PC-9 (cell line): ENCODE measurements at regions not wholly inside any gene's neighbourhood (a gene's known extent, or its start where the extent isn't known, plus 50 kb on each side); places are given as distances from the start of the nearest gene placed in this dataset.

ENCODE experiments used
- BruUV-seq: library from RNA; stranded (reverse); fragments of 400-500 nt; replicated peaks from 2 replicates; lab custom pipeline; 2021; lab: Mats Ljungman, UMichigan
- CTCF ChIA-PET: fragments of 300-600 bp; sonication (Branson Sonifier 250); formaldehyde crosslinking; loops from one replicate; lab custom pipeline; 2022; ENCODE audit warnings: antibody characterized with exemption; lab: Charles Lee
- POLR2A ChIA-PET: fragments of 300-600 bp; sonication (Branson Sonifier 250); formaldehyde crosslinking; loops from one replicate; lab custom pipeline; 2022; ENCODE audit warnings: antibody characterized with exemption; ENCODE audit not compliant: unreplicated experiment; lab: Charles Lee
- DNase-seq, 2 experiments: peaks; one replicate each; pipeline versions ENCODE4 v3.0.0 to v3.0.0-alpha.2; 2015 to 2022; ENCODE audit warnings: mixed read lengths in 1 of 2
- H2AFZ ChIP-seq: fragments of 200-600 bp; sonication (generic); 2 replicates; pipeline ENCODE4 v1.8.1; 2017; ENCODE audit warnings: antibody characterized with exemption
- H3F3A ChIP-seq: fragments of 200-600 bp; sonication (generic); 2 replicates; pipeline ENCODE4 v1.8.1; 2017; ENCODE audit warnings: antibody characterized with exemption, mild to moderate bottlenecking, low read depth; ENCODE audit not compliant: insufficient read depth
- H3K27ac ChIP-seq: fragments of 200-600 bp; sonication (generic); 2 replicates; pipeline ENCODE4 v1.6.1; 2016; ENCODE audit warnings: mixed run types
- H3K27me3 ChIP-seq: fragments of 200-600 bp; sonication (generic); 2 replicates; pipeline ENCODE4 v1.6.1; 2016; ENCODE audit warnings: low read depth, mixed run types; ENCODE audit not compliant: insufficient read depth
- H3K36me3 ChIP-seq: fragments of 200-600 bp; sonication (generic); 2 replicates; pipeline ENCODE4 v1.6.1; 2016; ENCODE audit warnings: low read depth, mixed run types
- H3K4me1 ChIP-seq: fragments of 200-600 bp; sonication (generic); replicated peaks from 2 replicates; pipeline ENCODE4 v1.6.1; 2016; ENCODE audit warnings: mixed run types; ENCODE audit not compliant: insufficient read depth
- H3K4me2 ChIP-seq: fragments of 200-600 bp; sonication (generic); 2 replicates; pipeline ENCODE4 v1.6.1; 2017; ENCODE audit warnings: mixed run types
- H3K4me3 ChIP-seq: fragments of 200-600 bp; sonication (generic); 2 replicates; pipeline ENCODE4 v1.6.1; 2016; ENCODE audit warnings: mixed run types
- H3K79me2 ChIP-seq: fragments of 200-600 bp; sonication (generic); 2 replicates; pipeline ENCODE4 v1.6.1; 2017; ENCODE audit warnings: low read depth, mixed run types
- H3K9me2 ChIP-seq: fragments of 200-600 bp; sonication (generic); 2 replicates; pipeline ENCODE4 v1.8.1; 2017; ENCODE audit warnings: mild to moderate bottlenecking; ENCODE audit not compliant: insufficient read depth
- H3K9me3 ChIP-seq: fragments of 200-600 bp; sonication (generic); 2 replicates; pipeline ENCODE4 v1.8.1; 2016; ENCODE audit warnings: low read depth; ENCODE audit not compliant: insufficient read depth
- H4K20me1 ChIP-seq: fragments of 200-600 bp; sonication (generic); 2 replicates; pipeline ENCODE4 v1.8.1; 2017; ENCODE audit not compliant: insufficient read depth
- CTCF ChIP-seq: fragments of 200-600 bp; sonication (generic); conservative IDR thresholded peaks from 2 replicates; pipeline ENCODE4 v1.6.1; 2017; ENCODE audit warnings: mixed run types, antibody characterized with exemption, mild to moderate bottlenecking, moderate library complexity
- EZH2 ChIP-seq: fragments of 200-600 bp; sonication (generic); IDR thresholded peaks from 2 replicates; pipeline ENCODE4 v1.8.0; 2017; ENCODE audit warnings: antibody characterized with exemption, low read depth
- intact Hi-C: fragments of 100-400 bp; cut with micrococcal nuclease; formaldehyde crosslinking; loops from one replicate; pipeline ENCODE4 v1.10.0; 2022; ENCODE audit not compliant: unreplicated experiment

DNA sequence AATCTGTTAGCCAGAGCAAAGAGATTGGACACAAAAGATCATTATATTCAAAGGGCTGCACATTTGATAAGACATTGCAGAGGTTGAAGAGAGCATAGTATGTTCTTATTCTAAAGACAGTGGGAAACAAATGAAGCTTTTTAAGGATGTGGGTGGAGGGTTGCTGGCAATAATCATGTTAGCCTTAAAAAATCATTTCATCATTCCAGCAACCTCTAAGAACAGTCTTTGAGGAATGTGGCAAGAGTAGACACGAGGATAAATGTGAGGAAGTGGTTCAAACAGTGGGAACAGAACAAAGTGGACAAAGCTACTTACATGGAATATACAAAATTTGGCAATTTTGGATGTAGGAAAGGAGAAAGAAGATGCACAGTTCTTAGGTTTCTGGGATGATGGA lies 167.3 kb upstream of the SPRY1 start:
- no peaks in the 10 kb centered on the region for H3K36me3 ChIP-seq
- H3K9me2 ChIP-seq: no peaks in the 10 kb centered on the region; the same call in 1 of the 2 replicates
- H3K4me3 ChIP-seq: no peak overlapping the region
- DNase-seq: peak in 1 of 2 experiments; percentile 15
- intact Hi-C loops: no loop called here
- H3K27ac ChIP-seq: no peak overlapping the region
- TF ChIP-seq EZH2 (no peak), CTCF (no peak)
- no peaks in the 10 kb centered on the region for H3K4me1 ChIP-seq
- CTCF ChIA-PET: no interaction called here
- POLR2A ChIA-PET: no interaction called here
- H4K20me1 ChIP-seq: no peaks in the 10 kb centered on the region
- no peaks in the 10 kb centered on the region for H3K27me3 ChIP-seq
- no TSS peak for BruUV-seq
- H2AFZ ChIP-seq: no peak overlapping the region
- no peak overlapping the region for H3K4me2 ChIP-seq
- H3F3A ChIP-seq: no peaks in the 10 kb centered on the region
- no peaks in the 10 kb centered on the region for H3K79me2 ChIP-seq
- no peaks in the 10 kb centered on the region for H3K9me3 ChIP-seq

GRCh38 chr4:123230061-123230460 lies 166.5 kb upstream of the SPRY1 start:
- no peak for TF ChIP-seq EZH2
- TF ChIP-seq CTCF: no peak
- H3K27me3 ChIP-seq: no peaks in the 10 kb centered on the region
- H3F3A ChIP-seq: no peaks in the 10 kb centered on the region
- no TSS peak for BruUV-seq
- intact Hi-C loops: no loop called here
- H3K9me3 ChIP-seq: no peaks in the 10 kb centered on the region
- H3K4me1 ChIP-seq: no peaks in the 10 kb centered on the region
- H4K20me1 ChIP-seq: no peaks in the 10 kb centered on the region
- no peaks in the 10 kb centered on the region for H3K79me2 ChIP-seq
- no peak overlapping the region for H3K4me3 ChIP-seq
- peak in 1 of 2 experiments; percentile 5 for DNase-seq
- POLR2A ChIA-PET: no interaction called here
- no peak overlapping the region for H2AFZ ChIP-seq
- CTCF ChIA-PET: no interaction called here
- H3K9me2 ChIP-seq: no peaks in the 10 kb centered on the region; the same call in 1 of the 2 replicates
- no peak overlapping the region for H3K27ac ChIP-seq
- no peak overlapping the region for H3K4me2 ChIP-seq
- H3K36me3 ChIP-seq: no peaks in the 10 kb centered on the region

- TF ChIP-seq CTCF (no peak), EZH2 (no peak)
- peak in 1 of 2 experiments; percentile 24 for DNase-seq
- Histone ChIP-seq H3K4me2 (no peak overlapping the region), H2AFZ (no peak overlapping the region), H3K4me1 (no peaks in the 10 kb centered on the region), H3K36me3 (no peaks in the 10 kb centered on the region), H3K9me2 (no peaks in the 10 kb centered on the region; the same call in 1 of the 2 replicates), H3K27me3 (no peaks in the 10 kb centered on the region), H3F3A (no peaks in the 10 kb centered on the region), H3K9me3 (no peaks in the 10 kb centered on the region), H3K79me2 (no peaks in the 10 kb centered on the region), H3K4me3 (no peak overlapping the region), H3K27ac (no peak overlapping the region), H4K20me1 (no peaks in the 10 kb centered on the region)
- intact Hi-C loops: no loop called here
- CTCF ChIA-PET: no interaction called here
- POLR2A ChIA-PET: interaction anchor here (0.6 kb wide), 1 partner anchor 48 kb away, joined by 5 read pairs; no protein-coding TSS in a partner anchor
- BruUV-seq: no TSS peak
Measured at GRCh38 chr4:123232439-123232838, 164.2 kb upstream of the SPRY1 start.
